ENCODE measurements at regions not wholly inside any gene's neighbourhood (a gene's known extent, or its start where the extent isn't known, plus 50 kb on each side); places are given as distances from the start of the nearest gene placed in this dataset.

GRCh38 chr6:14575961-14576360 lies 458.4 kb downstream of the CD83 start:
- no peak overlapping the region for H2AFZ ChIP-seq (ENCODE audit: low read depth, low read length)
- TF ChIP-seq POLR2AphosphoS5 (IDR thresholded peaks at IDR 0.05) (no peak), EP300 (conservative IDR thresholded peaks at IDR 0.05; ENCODE audit: poor library complexity, severe bottlenecking) (no peak), CTCF (IDR thresholded peaks at IDR 0.05; ENCODE audit: poor library complexity, severe bottlenecking) (no peak), RAD21 (conservative IDR thresholded peaks at IDR 0.05) (no peak), REST (IDR thresholded peaks at IDR 0.05; ENCODE audit: borderline replicate concordance) (no peak)

GRCh38 chr6:14578994-14579393 lies 461.4 kb downstream of the CD83 start:
- no peak overlapping the region for H2AFZ ChIP-seq (ENCODE audit: low read depth, low read length)
- H3F3A ChIP-seq (ENCODE audit: insufficient read depth, low read length, poor library complexity, severe bottlenecking), result no peaks in the 10 kb centered on the region
- no peak overlapping the region for H3K4me2 ChIP-seq (ENCODE audit: low read length)
- H3K79me2 ChIP-seq (replicated peaks; ENCODE audit: insufficient read depth, low read length), result no peaks in the 10 kb centered on the region
- H3K9me2 ChIP-seq (ENCODE audit: insufficient read depth, low read length), result no peaks in the 10 kb centered on the region
- TF ChIP-seq EZH2 (IDR thresholded peaks at IDR 0.05; ENCODE audit: borderline replicate concordance, insufficient read depth, low read length, poor library complexity, severe bottlenecking) (no peak), TAF1 (IDR thresholded peaks at IDR 0.05; ENCODE audit: low read depth) (no peak), REST (IDR thresholded peaks at IDR 0.05; ENCODE audit: borderline replicate concordance) (no peak), CTCF (IDR thresholded peaks at IDR 0.05; ENCODE audit: poor library complexity, severe bottlenecking) (no peak), SMC3 (conservative IDR thresholded peaks at IDR 0.05; ENCODE audit: poor library complexity) (no peak), POLR2AphosphoS5 (IDR thresholded peaks at IDR 0.05) (no peak), EP300 (conservative IDR thresholded peaks at IDR 0.05; ENCODE audit: poor library complexity, severe bottlenecking) (no peak), MXI1 (conservative IDR thresholded peaks at IDR 0.05; ENCODE audit: poor library complexity, severe bottlenecking) (no peak), RAD21 (conservative IDR thresholded peaks at IDR 0.05) (no peak)
- H3K4me3 ChIP-seq (ENCODE audit: low read length), result no peak overlapping the region
- no peaks in the 10 kb centered on the region for H3K9me3 ChIP-seq (ENCODE audit: low read length)
- no peaks in the 10 kb centered on the region for H4K20me1 ChIP-seq (ENCODE audit: insufficient read depth)
- H3K9ac ChIP-seq (ENCODE audit: low read length), result no peak overlapping the region
- no peaks in the 10 kb centered on the region for H3K36me3 ChIP-seq (ENCODE audit: insufficient read depth, low read length)
- H3K27me3 ChIP-seq (ENCODE audit: insufficient read depth, low read depth, low read length), result no peaks in the 10 kb centered on the region
- no peak overlapping the region for H3K27ac ChIP-seq (ENCODE audit: low read length)

More at GRCh38 chr6:14575961-14576360, 458.4 kb downstream of the CD83 start:
- Histone ChIP-seq H3K27ac (ENCODE audit: low read length) (no peak overlapping the region), H3K4me2 (ENCODE audit: low read length) (no peak overlapping the region), H3K9ac (ENCODE audit: low read length) (no peak overlapping the region), H3F3A (ENCODE audit: insufficient read depth, low read length, poor library complexity, severe bottlenecking) (no peaks in the 10 kb centered on the region), H3K9me2 (ENCODE audit: insufficient read depth, low read length) (no peaks in the 10 kb centered on the region), H3K4me3 (ENCODE audit: low read length) (no peak overlapping the region), H3K36me3 (ENCODE audit: insufficient read depth, low read length) (no peaks in the 10 kb centered on the region), H4K20me1 (ENCODE audit: insufficient read depth) (no peaks in the 10 kb centered on the region), H3K9me3 (ENCODE audit: low read length) (no peaks in the 10 kb centered on the region), H3K27me3 (ENCODE audit: insufficient read depth, low read depth, low read length) (no peaks in the 10 kb centered on the region), H3K79me2 (replicated peaks; ENCODE audit: insufficient read depth, low read length) (no peaks in the 10 kb centered on the region)
